ENCODE measurements at regions not wholly inside any gene's neighbourhood (a gene's known extent, or its start where the extent isn't known, plus 50 kb on each side); places are given as distances from the start of the nearest gene placed in this dataset.

DNA sequence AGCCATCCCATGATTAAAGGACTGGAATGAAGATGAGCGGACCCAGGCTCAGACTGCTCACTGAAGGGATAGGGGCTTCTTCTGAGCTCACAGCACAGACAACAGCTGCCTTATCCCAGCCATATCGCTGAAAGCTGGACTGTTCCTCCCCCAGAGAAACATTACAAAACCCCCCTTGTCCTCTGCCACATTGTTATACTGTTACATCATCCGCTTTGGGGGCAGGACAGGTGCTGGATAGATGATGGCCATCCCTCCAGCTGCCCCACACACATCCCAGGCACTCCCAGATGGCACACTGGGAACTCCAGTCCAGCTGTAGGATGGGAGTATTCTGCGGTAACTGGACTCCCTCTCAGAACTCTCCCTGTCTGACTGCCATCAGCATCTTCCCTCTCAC is 58.7 kb upstream of the BTRC start (continued):
- TF ChIP-seq, protein P1, sequence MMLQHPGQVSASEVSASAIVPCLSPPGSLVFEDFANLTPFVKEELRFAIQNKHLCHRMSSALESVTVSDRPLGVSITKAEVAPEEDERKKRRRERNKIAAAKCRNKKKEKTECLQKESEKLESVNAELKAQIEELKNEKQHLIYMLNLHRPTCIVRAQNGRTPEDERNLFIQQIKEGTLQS (IDR thresholded peaks at IDR 0.05): no peak

DNA sequence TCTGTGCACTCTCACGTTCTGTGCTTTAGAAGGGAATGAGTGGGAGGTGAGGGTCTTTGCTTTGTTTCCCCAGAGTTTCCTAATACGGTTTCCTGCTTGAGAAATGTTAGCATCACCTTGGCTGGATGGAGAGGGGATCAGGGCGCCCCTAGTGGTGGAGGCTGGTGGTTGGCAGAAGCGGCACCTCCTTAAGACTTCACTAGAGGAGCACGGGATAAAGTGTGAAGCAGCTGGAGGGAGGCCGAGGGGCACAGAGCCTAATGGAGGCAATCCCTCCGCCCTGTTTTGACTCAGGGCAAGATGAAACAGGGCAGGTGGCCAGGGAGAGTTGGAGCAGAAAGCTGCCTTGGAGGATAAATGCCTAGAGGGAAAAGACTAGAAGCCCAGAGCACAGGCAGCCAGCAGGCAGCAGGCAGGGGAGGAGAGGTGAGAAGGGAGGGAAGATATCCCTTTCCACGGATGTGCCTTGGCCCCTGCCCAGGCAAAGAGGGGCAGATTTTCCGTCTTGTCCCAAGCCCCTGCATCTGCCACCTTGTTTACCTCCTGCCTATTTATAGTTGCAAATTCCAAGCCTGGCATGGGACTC is 56.0 kb upstream of the BTRC start:
- Histone ChIP-seq H3K9ac (ENCODE audit: low read length) (no peak overlapping the region), H3K27ac (ENCODE audit: low read depth, low read length) (no peak overlapping the region), H3K4me2 (ENCODE audit: low read length) (peak overlapping the region; percentile 25), H3K9me2 (ENCODE audit: insufficient read depth) (no peaks in the 10 kb centered on the region), H3K36me3 (ENCODE audit: control insufficient read depth in 1 of 2, insufficient read depth in 2 of 2, low read length in 2 of 2) (no peaks in the 10 kb centered on the region), H3K4me3 (replicated peaks in 1 of 2; ENCODE audit: low read depth in 1 of 2, low read length in 2 of 2) (no peak overlapping the region), H3K4me1 (ENCODE audit: control insufficient read depth in 1 of 2, insufficient read depth in 2 of 2, low read length in 2 of 2) (peaks cover 0 to 5% of the 10 kb centered on the region in 2 experiments; a peak in 3 of 4 replicates), H3K79me2 (ENCODE audit: insufficient read depth, low read length) (no peaks in the 10 kb centered on the region), H3K9me3 (ENCODE audit: control insufficient read depth in 1 of 2, insufficient read depth in 1 of 2, low read depth in 1 of 2, low read length in 2 of 2) (no peaks in the 10 kb centered on the region), H2AFZ (ENCODE audit: low read depth, low read length, poor library complexity, severe bottlenecking) (peak overlapping the region; percentile 69), H3K27me3 (ENCODE audit: insufficient read depth, low read length) (no peaks in the 10 kb centered on the region), H4K20me1 (ENCODE audit: insufficient read depth) (no peaks in the 10 kb centered on the region)
- DNase-seq (ENCODE audit: low read depth, low spot score) (peak; percentile 64), ATAC-seq (peak; percentile 94)
- POLR2A ChIA-PET: no interaction called here
- intact Hi-C loops (cut with micrococcal nuclease): loop anchor here (2.0 to 5.0 kb wide), 2 partner anchors 83 to 136 kb away; no protein-coding TSS in a partner anchor
- RAD21 ChIA-PET (ENCODE audit: low non-redundant PET in 1 of 2, low total read pairs in 2 of 2, uncharacterized antibody in 2 of 2, unreplicated experiment in 2 of 2): no interaction called here
- CTCF ChIA-PET: interaction anchor here (0.6 to 10.8 kb wide), 19 partner anchors 9 to 272 kb away, joined by 3 to 182 read pairs (median 4); no protein-coding TSS in a partner anchor
- BruUV-seq (replicated peaks): no TSS peak
- TF ChIP-seq SIN3A (IDR thresholded peaks at IDR 0.05; ENCODE audit: low read depth) (no peak), RAD21 (IDR thresholded peaks at IDR 0.05; ENCODE audit: low read depth) (peak; percentile 63), EZH2phosphoT487 (IDR thresholded peaks at IDR 0.05; ENCODE audit: borderline replicate concordance) (no peak), ZFX (IDR thresholded peaks at IDR 0.05) (no peak), EGR1 (IDR thresholded peaks at IDR 0.05; ENCODE audit: low read depth) (no peak), ZNF274 (IDR thresholded peaks at IDR 0.05; ENCODE audit: low read depth, low read length) (no peak), ELF1 (IDR thresholded peaks at IDR 0.05; ENCODE audit: borderline replicate concordance, low read depth) (no peak), SRF (IDR thresholded peaks at IDR 0.05; ENCODE audit: low read depth) (no peak), EZH2 (IDR thresholded peaks at IDR 0.05) (no peak), POLR2AphosphoS5 (IDR thresholded peaks at IDR 0.05; ENCODE audit: low read depth, low read length) (no peak), CBX3 (IDR thresholded peaks at IDR 0.05; ENCODE audit: low read depth) (peak; percentile 65; the same call in 1 of the 2 replicates), JUND (IDR thresholded peaks at IDR 0.05) (no peak), TCF7L2 (IDR thresholded peaks at IDR 0.05; ENCODE audit: borderline replicate concordance, extremely low read depth, insufficient read depth, insufficient read length) (peak; percentile 56), SP1 (IDR thresholded peaks at IDR 0.05; ENCODE audit: low read depth) (no peak), YY1 (IDR thresholded peaks at IDR 0.05; ENCODE audit: extremely low read depth, insufficient replicate concordance, low read depth, low read length) (peak; percentile 68), FOSL1 (IDR thresholded peaks at IDR 0.05; ENCODE audit: low read depth) (no peak)
- TF ChIP-seq, protein P2, sequence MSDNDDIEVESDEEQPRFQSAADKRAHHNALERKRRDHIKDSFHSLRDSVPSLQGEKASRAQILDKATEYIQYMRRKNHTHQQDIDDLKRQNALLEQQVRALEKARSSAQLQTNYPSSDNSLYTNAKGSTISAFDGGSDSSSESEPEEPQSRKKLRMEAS (IDR thresholded peaks at IDR 0.05): 0 out of 2 replicates have a peak, but pooled peaks have one; percentile 22
- TF ChIP-seq, protein P3, sequence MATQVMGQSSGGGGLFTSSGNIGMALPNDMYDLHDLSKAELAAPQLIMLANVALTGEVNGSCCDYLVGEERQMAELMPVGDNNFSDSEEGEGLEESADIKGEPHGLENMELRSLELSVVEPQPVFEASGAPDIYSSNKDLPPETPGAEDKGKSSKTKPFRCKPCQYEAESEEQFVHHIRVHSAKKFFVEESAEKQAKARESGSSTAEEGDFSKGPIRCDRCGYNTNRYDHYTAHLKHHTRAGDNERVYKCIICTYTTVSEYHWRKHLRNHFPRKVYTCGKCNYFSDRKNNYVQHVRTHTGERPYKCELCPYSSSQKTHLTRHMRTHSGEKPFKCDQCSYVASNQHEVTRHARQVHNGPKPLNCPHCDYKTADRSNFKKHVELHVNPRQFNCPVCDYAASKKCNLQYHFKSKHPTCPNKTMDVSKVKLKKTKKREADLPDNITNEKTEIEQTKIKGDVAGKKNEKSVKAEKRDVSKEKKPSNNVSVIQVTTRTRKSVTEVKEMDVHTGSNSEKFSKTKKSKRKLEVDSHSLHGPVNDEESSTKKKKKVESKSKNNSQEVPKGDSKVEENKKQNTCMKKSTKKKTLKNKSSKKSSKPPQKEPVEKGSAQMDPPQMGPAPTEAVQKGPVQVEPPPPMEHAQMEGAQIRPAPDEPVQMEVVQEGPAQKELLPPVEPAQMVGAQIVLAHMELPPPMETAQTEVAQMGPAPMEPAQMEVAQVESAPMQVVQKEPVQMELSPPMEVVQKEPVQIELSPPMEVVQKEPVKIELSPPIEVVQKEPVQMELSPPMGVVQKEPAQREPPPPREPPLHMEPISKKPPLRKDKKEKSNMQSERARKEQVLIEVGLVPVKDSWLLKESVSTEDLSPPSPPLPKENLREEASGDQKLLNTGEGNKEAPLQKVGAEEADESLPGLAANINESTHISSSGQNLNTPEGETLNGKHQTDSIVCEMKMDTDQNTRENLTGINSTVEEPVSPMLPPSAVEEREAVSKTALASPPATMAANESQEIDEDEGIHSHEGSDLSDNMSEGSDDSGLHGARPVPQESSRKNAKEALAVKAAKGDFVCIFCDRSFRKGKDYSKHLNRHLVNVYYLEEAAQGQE (IDR thresholded peaks at IDR 0.05; ENCODE audit: low read depth): no peak
- TF ChIP-seq, protein P1 (IDR thresholded peaks at IDR 0.05): no peak
- TF ChIP-seq, protein P4, sequence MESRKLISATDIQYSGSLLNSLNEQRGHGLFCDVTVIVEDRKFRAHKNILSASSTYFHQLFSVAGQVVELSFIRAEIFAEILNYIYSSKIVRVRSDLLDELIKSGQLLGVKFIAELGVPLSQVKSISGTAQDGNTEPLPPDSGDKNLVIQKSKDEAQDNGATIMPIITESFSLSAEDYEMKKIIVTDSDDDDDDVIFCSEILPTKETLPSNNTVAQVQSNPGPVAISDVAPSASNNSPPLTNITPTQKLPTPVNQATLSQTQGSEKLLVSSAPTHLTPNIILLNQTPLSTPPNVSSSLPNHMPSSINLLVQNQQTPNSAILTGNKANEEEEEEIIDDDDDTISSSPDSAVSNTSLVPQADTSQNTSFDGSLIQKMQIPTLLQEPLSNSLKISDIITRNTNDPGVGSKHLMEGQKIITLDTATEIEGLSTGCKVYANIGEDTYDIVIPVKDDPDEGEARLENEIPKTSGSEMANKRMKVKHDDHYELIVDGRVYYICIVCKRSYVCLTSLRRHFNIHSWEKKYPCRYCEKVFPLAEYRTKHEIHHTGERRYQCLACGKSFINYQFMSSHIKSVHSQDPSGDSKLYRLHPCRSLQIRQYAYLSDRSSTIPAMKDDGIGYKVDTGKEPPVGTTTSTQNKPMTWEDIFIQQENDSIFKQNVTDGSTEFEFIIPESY (IDR thresholded peaks at IDR 0.05; ENCODE audit: extremely low read depth, insufficient replicate concordance, low read length): no peak
